ENCODE measurements at regions not wholly inside any gene's neighbourhood (a gene's known extent, or its start where the extent isn't known, plus 50 kb on each side); places are given as distances from the start of the nearest gene placed in this dataset.

- no peak overlapping the region for H3K14ac ChIP-seq (ENCODE audit: insufficient read length)
- H4K5ac ChIP-seq (ENCODE audit: insufficient read length, low read depth, low read length): no peak overlapping the region
- H3K4me3 ChIP-seq (ENCODE audit: extremely low read depth in 1 of 4, insufficient read depth in 2 of 4, low read depth in 3 of 4, low read length in 4 of 4): no peak overlapping the region
- H3K23ac ChIP-seq (ENCODE audit: insufficient read length): no peak overlapping the region
- no peaks in the 10 kb centered on the region for H3K9me3 ChIP-seq (ENCODE audit: insufficient read depth in 2 of 2, low read depth in 1 of 2, low read length in 1 of 2)
- H3K79me2 ChIP-seq (ENCODE audit: control insufficient read depth in 1 of 2, insufficient read depth in 2 of 2, low read length in 2 of 2): no peaks in the 10 kb centered on the region
- H3K4me2 ChIP-seq (ENCODE audit: insufficient read depth in 1 of 2, low read depth in 2 of 2, low read length in 2 of 2): no peak overlapping the region
- no peak for DNase-seq (ENCODE audit: low read depth in 1 of 2, low spot score in 2 of 2)
- H2BK120ac ChIP-seq (replicated peaks; ENCODE audit: low read depth, low read length): no peak overlapping the region
- no peak overlapping the region for H2BK15ac ChIP-seq (ENCODE audit: low read length)
- no peak overlapping the region for H2AFZ ChIP-seq (ENCODE audit: low read length)
- no peak overlapping the region for H2BK20ac ChIP-seq (ENCODE audit: low read length)
- ChIA-PET CTCF (ENCODE audit: partially characterized antibody) (interaction anchor here (0.6 kb wide), 1 partner anchor 410 kb away, joined by 3 read pairs; no protein-coding TSS in a partner anchor), POLR2A (ENCODE audit: partially characterized antibody) (no interaction called here)
- H4K8ac ChIP-seq (ENCODE audit: extremely low read depth, insufficient read depth, low read length): no peak overlapping the region
- H4K91ac ChIP-seq (replicated peaks; ENCODE audit: insufficient read length, low read length): no peak overlapping the region
- no peak overlapping the region for H3K18ac ChIP-seq (ENCODE audit: extremely low read depth, low read length)
- H3K27me3 ChIP-seq (replicated peaks in 1 of 4; ENCODE audit: control insufficient read depth in 3 of 4, extremely low read depth in 1 of 4, insufficient read depth in 3 of 4, low read length in 3 of 4): no peaks in the 10 kb centered on the region
- no peak overlapping the region for H2BK5ac ChIP-seq (ENCODE audit: low read depth, low read length)
- H3K4ac ChIP-seq (replicated peaks; ENCODE audit: insufficient read length, low read depth, low read length): no peak overlapping the region
- no peak overlapping the region for H3K9ac ChIP-seq (replicated peaks in 1 of 4; ENCODE audit: extremely low read depth in 1 of 4, low read depth in 3 of 4, low read length in 3 of 4)
- H3K56ac ChIP-seq (replicated peaks; ENCODE audit: insufficient read length, low read depth, low read length): no peak overlapping the region
- H3K23me2 ChIP-seq (ENCODE audit: low read depth, low read length): no peaks in the 10 kb centered on the region
- peaks cover 0 to 1% (median 0%) of the 10 kb centered on the region in 4 experiments; a peak in 2 of 7 replicates for H3K4me1 ChIP-seq (replicated peaks in 1 of 4; ENCODE audit: control insufficient read depth in 3 of 4, insufficient read depth in 4 of 4, low read length in 3 of 4)
- no peaks in the 10 kb centered on the region for H4K20me1 ChIP-seq (replicated peaks in 1 of 2; ENCODE audit: control insufficient read depth in 1 of 2, insufficient read depth in 2 of 2, low read length in 2 of 2)
- no peaks in the 10 kb centered on the region for H3K36me3 ChIP-seq (ENCODE audit: control insufficient read depth in 2 of 4, insufficient read depth in 4 of 4, low read length in 3 of 4)
- FAIRE-seq: no peak
- H2BK12ac ChIP-seq (ENCODE audit: low read depth, low read length): no peak overlapping the region
- H3K79me1 ChIP-seq (ENCODE audit: low read depth, low read length): no peaks in the 10 kb centered on the region
- H3K27ac ChIP-seq (ENCODE audit: low read depth, low read length): no peak overlapping the region
- WGBS, 2 experiments (ENCODE audit: extremely low coverage in 1 of 2, insufficient coverage in 1 of 2, insufficient read length in 1 of 2, insufficient replicate concordance in 2 of 2, low coverage in 1 of 2, low lambda C conversion rate in 2 of 2, missing lambda C conversion rate in 1 of 2): 73% methylated on average over 3 of the region's 3 CpGs; no CpG with 5 or more reads in 1 of the 2 experiments
- H2AK5ac ChIP-seq (ENCODE audit: low read depth, low read length): no peak overlapping the region
- TF ChIP-seq SAP30 (IDR thresholded peaks at IDR 0.05; ENCODE audit: insufficient read depth, insufficient replicate concordance, low read length) (no peak), TAF1 (IDR thresholded peaks at IDR 0.05; ENCODE audit: low read depth, low read length) (no peak), JUN (IDR thresholded peaks at IDR 0.05; ENCODE audit: low read depth, low read length) (no peak), CHD1 (IDR thresholded peaks at IDR 0.05; ENCODE audit: low read depth, low read length) (no peak), SP1 (IDR thresholded peaks at IDR 0.05; ENCODE audit: low read depth, low read length) (no peak), BCL11A (IDR thresholded peaks at IDR 0.05; ENCODE audit: low read depth in 2 of 2, low read length in 2 of 2) (no peak), KDM1A (IDR thresholded peaks at IDR 0.05; ENCODE audit: borderline replicate concordance, low read length) (no peak), TAF7 (optimal IDR thresholded peaks at IDR 0.05; ENCODE audit: borderline replicate concordance, low read depth, low read length) (no peak), SIN3A (conservative IDR thresholded peaks at IDR 0.05 in 1 of 2, IDR thresholded peaks at IDR 0.05 in 1 of 2; ENCODE audit: low read depth in 1 of 2, low read length in 2 of 2) (no peak), HDAC2 (IDR thresholded peaks at IDR 0.05; ENCODE audit: borderline replicate concordance in 1 of 2, low read depth in 2 of 2, low read length in 2 of 2) (no peak), RFX5 (IDR thresholded peaks at IDR 0.05; ENCODE audit: borderline replicate concordance, low read depth, low read length) (no peak)
- TF ChIP-seq, protein P1, sequence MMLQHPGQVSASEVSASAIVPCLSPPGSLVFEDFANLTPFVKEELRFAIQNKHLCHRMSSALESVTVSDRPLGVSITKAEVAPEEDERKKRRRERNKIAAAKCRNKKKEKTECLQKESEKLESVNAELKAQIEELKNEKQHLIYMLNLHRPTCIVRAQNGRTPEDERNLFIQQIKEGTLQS (IDR thresholded peaks at IDR 0.05; ENCODE audit: insufficient read depth, low read depth, low read length): no peak
These were observed 149.1 kb upstream of the E2F8 start for GRCh38 chr11:19389787-19390303.
